CD14-positive monocyte (primary cell): ENCODE measurements at regions not wholly inside any gene's neighbourhood (a gene's known extent, or its start where the extent isn't known, plus 50 kb on each side); places are given as distances from the start of the nearest gene placed in this dataset.

Source experiments
- DNase-seq, 3 donors: peaks; one replicate each; pipeline ENCODE4 v3.0.0-alpha.2; 2011 to 2022
- H2AFZ ChIP-seq: 2 replicates; pipeline ENCODE4 v1.6.0; 2012; ENCODE audit warnings: mild to moderate bottlenecking, low read depth, low read length, inconsistent platforms; ENCODE audit not compliant: insufficient read depth, poor library complexity, severe bottlenecking
- H3K27ac ChIP-seq, 2 donors: 1 replicate in 1 of 2; 2 replicates in 1 of 2; pipeline ENCODE4 v1.5.1; 2012 to 2013; ENCODE audit warnings: low read length in 2 of 2, control low read depth in 1 of 2, inconsistent platforms in 1 of 2, low read depth in 1 of 2, mild to moderate bottlenecking in 1 of 2
- H3K27me3 ChIP-seq, 2 donors: one replicate each; pipeline versions ENCODE4 v1.6.0 to v1.6.1; 2011 to 2013; ENCODE audit warnings: low read length in 2 of 2; ENCODE audit not compliant: control insufficient read depth in 2 of 2, insufficient read depth in 2 of 2
- H3K36me3 ChIP-seq, 2 donors: replicated peaks in 1 of 2; 1 replicate in 1 of 2; 2 replicates in 1 of 2; pipeline versions ENCODE4 v1.5.1 to v1.6.1; 2012 to 2013; ENCODE audit warnings: low read length in 2 of 2, control low read depth in 1 of 2, inconsistent platforms in 1 of 2, mild to moderate bottlenecking in 1 of 2; ENCODE audit not compliant: insufficient read depth in 2 of 2, control insufficient read depth in 1 of 2
- H3K4me1 ChIP-seq, 2 donors: 1 replicate in 1 of 2; 2 replicates in 1 of 2; pipeline versions ENCODE4 v1.5.1 to v1.6.1; 2012 to 2013; ENCODE audit warnings: low read length in 2 of 2, control low read depth in 1 of 2, inconsistent platforms in 1 of 2, mild to moderate bottlenecking in 1 of 2, moderate library complexity in 1 of 2; ENCODE audit not compliant: insufficient read depth in 2 of 2, control insufficient read depth in 1 of 2
- H3K4me2 ChIP-seq: replicated peaks from 2 replicates; pipeline ENCODE3; 2012; ENCODE audit warnings: low read length, moderate library complexity, mild to moderate bottlenecking; ENCODE audit not compliant: poor library complexity, severe bottlenecking; ENCODE audit errors: extremely low read depth
- H3K4me3 ChIP-seq, 3 experiments: fragments of 200-600 bp in 1 of 3; sonication (generic) in 1 of 3; replicated peaks in 1 of 3; 1 replicate in 2 of 3; 2 replicates in 1 of 3; pipeline ENCODE4 v1.5.1; 2011 to 2013; ENCODE audit warnings: low read length in 3 of 3, mild to moderate bottlenecking in 3 of 3, control low read depth in 2 of 3, low read depth in 2 of 3, inconsistent platforms in 1 of 3, moderate library complexity in 1 of 3
- H3K79me2 ChIP-seq: 2 replicates; pipeline ENCODE4 v1.6.0; 2012; ENCODE audit warnings: mild to moderate bottlenecking, control low read depth, inconsistent platforms, low read length, moderate library complexity; ENCODE audit not compliant: insufficient read depth
- H3K9ac ChIP-seq: 2 replicates; pipeline ENCODE4 v1.6.0; 2017; ENCODE audit warnings: low read length, mild to moderate bottlenecking; ENCODE audit not compliant: insufficient read depth, poor library complexity, severe bottlenecking
- H3K9me3 ChIP-seq, 2 donors: replicated peaks in 1 of 2; 1 replicate in 1 of 2; 2 replicates in 1 of 2; pipeline versions ENCODE4 v1.5.1 to v1.6.1; 2012 to 2013; ENCODE audit warnings: low read length in 2 of 2, control low read depth in 1 of 2; ENCODE audit not compliant: control insufficient read depth in 1 of 2, insufficient read depth in 1 of 2
- H4K20me1 ChIP-seq: 2 replicates; pipeline ENCODE4 v1.6.0; 2012; ENCODE audit warnings: mild to moderate bottlenecking, low read length, control low read depth, moderate library complexity; ENCODE audit not compliant: insufficient read depth
- H3K27ac Mint-ChIP-seq, 7 donors: one replicate each; pipeline ENCODE4 v1.8.0; 2020; ENCODE audit warnings: mild to moderate bottlenecking in 7 of 7, mixed read lengths in 7 of 7, moderate library complexity in 6 of 7, inconsistent platforms in 2 of 7
- H3K27me3 Mint-ChIP-seq, 3 donors: one replicate each; pipeline ENCODE4 v1.8.0; 2021 to 2022; ENCODE audit warnings: low read depth in 3 of 3, mild to moderate bottlenecking in 3 of 3, mixed read lengths in 3 of 3, moderate library complexity in 3 of 3, inconsistent platforms in 1 of 3
- H3K36me3 Mint-ChIP-seq, 2 donors: one replicate each; pipeline ENCODE4 v1.8.0; 2020; ENCODE audit warnings: mixed read lengths in 2 of 2, inconsistent platforms in 1 of 2, mild to moderate bottlenecking in 1 of 2
- H3K4me1 Mint-ChIP-seq: one replicate; pipeline ENCODE4 v1.8.0; 2020; ENCODE audit warnings: mild to moderate bottlenecking, mixed read lengths
- H3K4me3 Mint-ChIP-seq, 2 donors: one replicate each; pipeline ENCODE4 v1.8.0; 2020; ENCODE audit warnings: mild to moderate bottlenecking in 2 of 2, mixed read lengths in 2 of 2, moderate library complexity in 1 of 2
- H3K9me3 Mint-ChIP-seq, 7 donors: one replicate each; pipeline ENCODE4 v1.8.0; 2020 to 2022; ENCODE audit warnings: mixed read lengths in 7 of 7, mild to moderate bottlenecking in 6 of 7, moderate library complexity in 6 of 7, inconsistent platforms in 2 of 7
- CTCF ChIP-seq: fragments of 200-600 bp; IDR thresholded peaks from one replicate; pipeline ENCODE4 v1.8.0; 2022; ENCODE audit warnings: antibody characterized with exemption, mild to moderate bottlenecking
- WGBS: methylation state at CpG from one replicate; pipeline ENCODE4 v1.1.5; 2013; ENCODE audit warnings: missing lambda C conversion rate; ENCODE audit not compliant: insufficient coverage; 5-methylcytosine and 5-hydroxymethylcytosine counted together
- intact Hi-C, 2 donors: fragments of 100-400 bp; cut with micrococcal nuclease; formaldehyde crosslinking; loops; one replicate each; pipeline versions ENCODE4 v1.15.0 to v1.15.1; 2023

DNA sequence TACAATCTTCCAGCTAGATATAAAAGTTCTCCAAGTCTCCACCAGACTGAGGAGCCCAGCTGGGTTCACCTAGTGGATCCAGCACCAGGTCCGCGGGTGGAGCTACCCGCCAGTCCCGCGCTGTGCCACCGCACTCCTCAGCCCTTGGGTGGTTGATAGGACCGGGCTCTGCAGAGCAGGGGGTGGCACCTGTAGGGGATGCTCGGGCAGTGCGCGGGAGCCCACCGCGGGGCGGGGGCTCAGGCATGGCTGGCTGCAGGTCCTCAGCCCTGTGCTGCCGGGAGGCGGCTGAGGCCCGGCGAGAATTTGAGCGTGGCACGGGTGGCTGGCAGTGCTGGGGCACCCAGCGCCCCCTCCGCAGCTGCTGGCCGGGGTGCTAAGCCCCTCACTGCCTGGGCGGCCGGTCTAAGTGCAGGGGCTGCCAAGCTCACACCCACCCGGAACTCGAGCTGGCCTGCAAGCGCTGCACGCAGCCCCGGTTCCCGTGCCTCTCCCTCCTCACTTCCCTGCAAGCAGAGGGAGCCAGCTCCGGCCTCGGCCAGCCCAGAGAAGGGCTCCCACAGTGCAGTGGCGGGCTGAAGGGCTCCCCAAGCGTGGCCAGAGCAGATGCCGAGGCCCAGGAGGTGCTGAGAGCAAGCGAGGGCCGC, 542.8 kb upstream of the PCDH9 start:
- H3K27ac Mint-ChIP-seq = no peak overlapping the region
- H3K9me3 Mint-ChIP-seq = peaks cover 5 to 14% (median 8%) of the 10 kb centered on the region in 7 donors

DNA sequence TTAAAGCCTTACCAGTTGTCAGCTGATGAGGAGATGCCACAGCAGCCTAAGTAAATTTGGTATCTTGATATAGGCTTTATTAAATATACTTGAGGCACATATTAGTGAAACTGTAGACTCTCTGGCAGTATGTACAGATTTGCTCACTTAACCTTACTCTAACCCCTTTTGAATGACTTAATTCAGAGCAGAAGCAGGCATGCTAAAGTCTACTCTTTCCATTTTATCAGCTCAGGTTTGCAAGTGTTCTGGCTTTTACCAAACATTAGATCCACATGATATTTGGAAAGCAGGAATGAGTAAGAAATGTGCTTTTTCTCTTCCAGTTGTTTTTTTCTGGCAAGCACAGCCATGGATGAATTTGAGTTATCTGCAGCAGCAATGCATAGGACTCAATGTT, 541.0 kb upstream of the PCDH9 start:
- H3K9me3 Mint-ChIP-seq = peaks cover 5 to 14% (median 8%) of the 10 kb centered on the region in 7 donors
- peaks cover 0 to 2% (median 0%) of the 10 kb centered on the region in 3 donors for H3K27me3 Mint-ChIP-seq
- Histone ChIP-seq H3K27me3 (no peaks in the 10 kb centered on the region), H3K4me1 (no peaks in the 10 kb centered on the region), H3K36me3 (no peaks in the 10 kb centered on the region), H3K9ac (no peak overlapping the region), H2AFZ (no peak overlapping the region), H3K9me3 (peaks cover 13 to 23% of the 10 kb centered on the region in 2 donors), H3K27ac (no peak overlapping the region), H3K4me3 (no peak overlapping the region), H3K4me2 (no peak overlapping the region), H3K79me2 (no peaks in the 10 kb centered on the region), H4K20me1 (no peaks in the 10 kb centered on the region)
- no peaks in the 10 kb centered on the region for H3K36me3 Mint-ChIP-seq
- no peaks in the 10 kb centered on the region for H3K4me1 Mint-ChIP-seq
- no peak overlapping the region for H3K4me3 Mint-ChIP-seq
- no peak overlapping the region for H3K27ac Mint-ChIP-seq
- intact Hi-C loops = no loop called here
- TF ChIP-seq CTCF = no peak
- DNase-seq = no peak

More for the DNA sequence above, 542.8 kb upstream of the PCDH9 start:
- no peak for TF ChIP-seq CTCF
- DNase-seq = no peak
- 95% methylated on average over 32 of the region's 37 CpGs for WGBS
- Mint-ChIP-seq H3K27me3 (peaks cover 0 to 2% (median 0%) of the 10 kb centered on the region in 3 donors), H3K4me3 (no peak overlapping the region), H3K36me3 (no peaks in the 10 kb centered on the region), H3K4me1 (no peaks in the 10 kb centered on the region)
- no peak overlapping the region for H3K4me2 ChIP-seq
- H3K27ac ChIP-seq = no peak overlapping the region
- H2AFZ ChIP-seq = no peak overlapping the region
- peaks cover 13 to 23% of the 10 kb centered on the region in 2 donors for H3K9me3 ChIP-seq
- intact Hi-C loops = no loop called here
- H3K27me3 ChIP-seq = no peaks in the 10 kb centered on the region
- no peak overlapping the region for H3K9ac ChIP-seq
- H4K20me1 ChIP-seq = no peaks in the 10 kb centered on the region
- no peak overlapping the region for H3K4me3 ChIP-seq
- H3K79me2 ChIP-seq = no peaks in the 10 kb centered on the region
- H3K4me1 ChIP-seq = no peaks in the 10 kb centered on the region
- no peaks in the 10 kb centered on the region for H3K36me3 ChIP-seq
